ENCODE measurements at regions not wholly inside any gene's neighbourhood (a gene's known extent, or its start where the extent isn't known, plus 50 kb on each side); places are given as distances from the start of the nearest gene placed in this dataset.

- no peak for DNase-seq
These were observed 79.9 kb upstream of the TMTC4 start for GRCh38 chr13:100754459-100754858.

DNA sequence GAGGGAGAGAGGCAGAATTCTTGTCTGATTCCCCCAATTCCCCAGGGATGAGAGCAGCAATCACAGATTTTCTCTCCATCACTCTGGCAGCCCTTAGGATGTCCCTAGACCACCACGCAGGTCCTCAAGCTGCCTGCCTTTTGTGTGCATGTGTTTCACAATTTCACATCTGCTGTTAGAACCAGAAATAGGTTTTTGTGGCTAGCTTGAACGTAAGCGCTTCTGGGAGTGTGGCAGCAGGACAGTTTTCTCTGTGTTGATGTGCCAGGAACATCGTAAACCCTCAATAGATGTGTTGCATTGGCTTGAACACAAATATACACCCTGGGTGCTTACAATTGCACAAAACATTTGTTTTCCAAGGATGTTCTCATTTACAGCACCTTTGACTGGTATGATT, 78.8 kb upstream of the TMTC4 start:
- DNase-seq: no peak

DNA sequence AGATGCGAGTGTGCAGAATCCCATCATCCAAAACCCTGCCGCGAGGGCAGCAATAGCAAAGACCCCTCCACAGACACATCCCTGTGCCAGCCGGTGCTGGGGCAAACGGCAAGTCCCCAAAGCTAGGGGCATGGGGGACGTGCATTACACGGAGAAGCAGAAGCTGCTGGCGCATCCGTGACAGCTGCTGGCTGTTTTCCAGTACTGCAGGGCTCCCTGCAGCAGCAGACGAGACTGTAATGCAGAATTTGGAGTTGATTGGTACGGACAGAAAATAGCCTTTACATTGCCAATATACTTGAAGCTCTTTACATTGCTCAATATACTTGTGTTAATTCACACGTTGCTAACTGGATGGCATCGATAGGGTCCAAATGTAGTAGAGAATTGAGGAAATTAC, 77.2 kb upstream of the TMTC4 start:
- DNase-seq: no peak

DNA sequence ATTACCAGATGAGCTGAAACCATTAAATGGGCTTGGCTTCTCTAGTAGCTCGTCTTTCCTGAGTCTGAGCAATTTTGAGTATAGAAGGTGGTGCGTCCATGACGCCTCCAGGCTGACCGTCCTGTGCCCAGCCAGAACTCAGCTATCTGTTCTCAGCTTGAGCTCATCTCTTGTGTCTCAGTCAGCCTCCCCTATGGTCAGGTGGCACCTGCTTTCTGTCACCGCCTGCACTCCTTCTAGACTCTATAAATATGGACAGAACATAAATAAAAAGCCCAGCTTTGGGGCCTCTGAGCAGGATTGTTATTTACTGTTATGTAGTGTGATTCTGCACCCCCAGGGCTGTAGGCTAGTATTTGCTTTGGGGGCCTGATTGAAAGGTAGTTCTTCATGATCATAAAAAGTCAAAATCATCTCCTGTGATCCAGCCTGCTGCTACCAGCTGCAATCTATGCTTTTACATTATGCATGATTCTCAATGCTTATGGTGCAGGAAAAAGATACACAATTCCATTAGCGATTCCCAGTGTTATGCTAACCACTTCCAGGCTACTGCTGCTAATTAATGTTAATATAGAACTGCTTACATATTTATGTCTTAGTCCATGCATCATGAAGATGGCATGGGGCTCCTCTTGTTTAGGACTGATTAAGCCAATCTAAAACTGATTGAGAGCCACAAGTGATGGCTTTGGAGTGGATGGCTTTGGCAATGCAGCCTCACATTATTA, 72.5 kb upstream of the TMTC4 start:
- DNase-seq: no peak

- no peak for DNase-seq
These were observed 63.7 kb upstream of the TMTC4 start for GRCh38 chr13:100738176-100738855.

- DNase-seq: no peak
These were observed 60.9 kb upstream of the TMTC4 start for GRCh38 chr13:100735494-100735893.

GRCh38 chr13:100734194-100734720, 59.7 kb upstream of the TMTC4 start:
- no peak for DNase-seq

DNA sequence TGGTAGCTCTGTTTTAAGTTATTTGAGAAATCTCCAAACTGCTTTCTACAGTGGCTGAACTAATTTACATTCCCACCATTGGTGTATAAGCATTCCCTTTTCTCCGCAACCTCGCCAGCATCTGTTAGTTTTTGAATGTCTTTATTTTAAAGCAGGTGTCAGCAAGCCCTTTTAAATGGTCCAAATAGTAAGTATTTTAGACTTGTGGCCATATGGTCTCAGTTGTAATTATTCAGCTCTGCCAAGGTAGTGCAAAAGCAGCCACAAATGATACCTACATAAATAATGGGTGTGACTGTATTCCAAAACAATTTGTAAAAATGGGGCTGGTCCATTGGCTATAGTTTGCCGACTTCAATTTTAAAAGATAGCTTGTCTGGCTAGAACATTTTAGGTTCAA, 58.7 kb upstream of the TMTC4 start:
- no peak for DNase-seq

GRCh38 chr13:100728201-100728600, 53.6 kb upstream of the TMTC4 start:
- no peak for DNase-seq

DNA sequence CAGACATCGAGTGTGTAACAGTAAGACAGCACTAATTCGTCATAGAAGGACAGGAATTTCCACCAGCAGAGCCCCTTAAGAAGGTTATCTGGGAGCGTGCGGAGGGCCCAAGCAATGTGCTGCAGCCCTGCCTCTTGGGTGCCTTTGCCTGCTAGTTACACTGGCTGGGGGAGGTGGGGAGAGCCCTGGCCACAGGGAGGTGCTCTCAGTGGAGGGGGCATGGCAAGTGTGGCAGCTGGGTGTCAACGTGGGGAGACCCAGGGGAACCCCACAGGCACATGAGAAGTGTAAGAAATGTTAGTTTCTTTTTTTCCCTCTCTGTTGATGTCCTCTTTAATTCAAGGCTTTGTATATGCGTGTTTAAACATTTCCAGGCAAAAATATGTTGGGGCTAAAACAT, 50.9 kb upstream of the TMTC4 start:
- no peak for DNase-seq

GRCh38 chr13:100724568-100724967, 50.0 kb upstream of the TMTC4 start:
- no peak for DNase-seq

All from NCI-H2081 (cell line).